ENCODE measurements at regions not wholly inside any gene's neighbourhood (a gene's known extent, or its start where the extent isn't known, plus 50 kb on each side); places are given as distances from the start of the nearest gene placed in this dataset.

DNA sequence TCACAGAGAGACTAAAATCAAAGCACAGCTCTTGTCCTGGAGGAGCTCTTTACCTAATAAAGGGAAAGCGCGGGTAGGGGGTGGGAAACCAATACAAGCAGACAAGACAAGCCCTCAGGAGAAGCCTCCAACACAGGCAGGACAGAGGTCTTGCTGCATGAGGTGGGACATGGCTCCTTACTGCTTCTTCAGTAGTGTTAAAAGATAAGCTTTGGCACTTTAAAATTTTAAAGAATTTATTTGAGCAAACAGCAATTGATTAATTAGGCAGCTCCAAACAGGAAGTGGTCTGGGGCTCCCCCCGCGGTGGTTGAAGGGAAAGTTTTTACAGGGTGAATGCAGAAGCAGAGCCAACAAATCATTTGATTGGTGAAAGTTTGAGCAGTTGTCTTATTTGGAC, 50.3 kb upstream of the MACC1 start (continued):
- TF ChIP-seq, protein P1, sequence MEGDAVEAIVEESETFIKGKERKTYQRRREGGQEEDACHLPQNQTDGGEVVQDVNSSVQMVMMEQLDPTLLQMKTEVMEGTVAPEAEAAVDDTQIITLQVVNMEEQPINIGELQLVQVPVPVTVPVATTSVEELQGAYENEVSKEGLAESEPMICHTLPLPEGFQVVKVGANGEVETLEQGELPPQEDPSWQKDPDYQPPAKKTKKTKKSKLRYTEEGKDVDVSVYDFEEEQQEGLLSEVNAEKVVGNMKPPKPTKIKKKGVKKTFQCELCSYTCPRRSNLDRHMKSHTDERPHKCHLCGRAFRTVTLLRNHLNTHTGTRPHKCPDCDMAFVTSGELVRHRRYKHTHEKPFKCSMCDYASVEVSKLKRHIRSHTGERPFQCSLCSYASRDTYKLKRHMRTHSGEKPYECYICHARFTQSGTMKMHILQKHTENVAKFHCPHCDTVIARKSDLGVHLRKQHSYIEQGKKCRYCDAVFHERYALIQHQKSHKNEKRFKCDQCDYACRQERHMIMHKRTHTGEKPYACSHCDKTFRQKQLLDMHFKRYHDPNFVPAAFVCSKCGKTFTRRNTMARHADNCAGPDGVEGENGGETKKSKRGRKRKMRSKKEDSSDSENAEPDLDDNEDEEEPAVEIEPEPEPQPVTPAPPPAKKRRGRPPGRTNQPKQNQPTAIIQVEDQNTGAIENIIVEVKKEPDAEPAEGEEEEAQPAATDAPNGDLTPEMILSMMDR (IDR thresholded peaks at IDR 0.05 in 2 of 3, conservative IDR thresholded peaks at IDR 0.05 in 1 of 3; ENCODE audit: control insufficient read depth in 2 of 3, extremely low read depth in 1 of 3, insufficient read depth in 1 of 3, low read depth in 3 of 3, low read length in 3 of 3) = 0 out of 6 replicates have a peak, but pooled peaks of 2 of the 3 experiments have one; percentile 3 to 21
- no peak for TF ChIP-seq CBX3 (IDR thresholded peaks at IDR 0.05; ENCODE audit: borderline replicate concordance, low read depth)
- 0 out of 4 replicates have a peak, but pooled peaks of 1 of the 2 experiments have one; percentile 18 for TF ChIP-seq ETV6 (conservative IDR thresholded peaks at IDR 0.05 in 1 of 2, IDR thresholded peaks at IDR 0.05 in 1 of 2; ENCODE audit: borderline replicate concordance in 1 of 2, low read depth in 1 of 2)
- TF ChIP-seq RB1 (IDR thresholded peaks at IDR 0.05; ENCODE audit: borderline replicate concordance) = no peak
- TF ChIP-seq SPI1 (IDR thresholded peaks at IDR 0.05; ENCODE audit: borderline replicate concordance, insufficient read depth, low read depth, low read length) = peak; percentile 57; the same call in 1 of the 2 replicates
- no peak for TF ChIP-seq SREBF1 (IDR thresholded peaks at IDR 0.05; ENCODE audit: low read length)
- no peak for TF ChIP-seq BRCA1 (IDR thresholded peaks at IDR 0.05; ENCODE audit: low read depth, low read length)
- TF ChIP-seq, protein P2, sequence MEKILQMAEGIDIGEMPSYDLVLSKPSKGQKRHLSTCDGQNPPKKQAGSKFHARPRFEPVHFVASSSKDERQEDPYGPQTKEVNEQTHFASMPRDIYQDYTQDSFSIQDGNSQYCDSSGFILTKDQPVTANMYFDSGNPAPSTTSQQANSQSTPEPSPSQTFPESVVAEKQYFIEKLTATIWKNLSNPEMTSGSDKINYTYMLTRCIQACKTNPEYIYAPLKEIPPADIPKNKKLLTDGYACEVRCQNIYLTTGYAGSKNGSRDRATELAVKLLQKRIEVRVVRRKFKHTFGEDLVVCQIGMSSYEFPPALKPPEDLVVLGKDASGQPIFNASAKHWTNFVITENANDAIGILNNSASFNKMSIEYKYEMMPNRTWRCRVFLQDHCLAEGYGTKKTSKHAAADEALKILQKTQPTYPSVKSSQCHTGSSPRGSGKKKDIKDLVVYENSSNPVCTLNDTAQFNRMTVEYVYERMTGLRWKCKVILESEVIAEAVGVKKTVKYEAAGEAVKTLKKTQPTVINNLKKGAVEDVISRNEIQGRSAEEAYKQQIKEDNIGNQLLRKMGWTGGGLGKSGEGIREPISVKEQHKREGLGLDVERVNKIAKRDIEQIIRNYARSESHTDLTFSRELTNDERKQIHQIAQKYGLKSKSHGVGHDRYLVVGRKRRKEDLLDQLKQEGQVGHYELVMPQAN (conservative IDR thresholded peaks at IDR 0.05) = no peak
